ENCODE measurements at regions not wholly inside any gene's neighbourhood (a gene's known extent, or its start where the extent isn't known, plus 50 kb on each side); places are given as distances from the start of the nearest gene placed in this dataset.

DNA sequence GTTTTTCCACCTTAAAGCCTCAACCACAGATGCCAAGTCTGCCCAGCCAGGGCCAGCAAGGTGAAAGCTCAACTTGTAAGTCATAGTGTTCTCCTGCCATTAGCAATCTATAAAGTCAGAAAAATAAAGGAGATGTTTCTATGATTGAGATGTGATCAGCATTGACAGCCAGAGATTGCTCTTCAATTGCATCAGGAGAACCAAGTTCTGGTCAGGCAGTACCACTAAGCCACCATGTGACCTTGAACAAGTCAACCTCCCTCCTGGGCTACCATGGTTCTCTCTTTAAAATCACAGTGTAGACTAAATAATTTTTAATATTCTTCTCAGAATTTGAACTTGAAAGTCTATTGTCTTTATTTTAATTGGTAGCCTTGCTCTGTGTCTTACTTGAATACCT, 220.3 kb upstream of the HES1 start:
- ChIA-PET POLR2A (ENCODE audit: partially characterized antibody) (no interaction called here), CTCF (ENCODE audit: partially characterized antibody) (interaction anchor here (0.6 to 2.0 kb wide), 5 partner anchors 9 to 556 kb away, joined by 3 to 5 read pairs (median 3); no protein-coding TSS in a partner anchor)
- Histone ChIP-seq H3K14ac (ENCODE audit: insufficient read length) (no peak overlapping the region), H2BK15ac (ENCODE audit: low read length) (no peak overlapping the region), H2BK120ac (replicated peaks; ENCODE audit: low read depth, low read length) (no peak overlapping the region), H2BK20ac (ENCODE audit: low read length) (no peak overlapping the region), H3K27ac (ENCODE audit: low read depth, low read length) (no peak overlapping the region), H3K4me1 (replicated peaks in 1 of 4; ENCODE audit: control insufficient read depth in 3 of 4, insufficient read depth in 4 of 4, low read length in 3 of 4) (peaks cover 0 to 8% (median 3%) of the 10 kb centered on the region in 4 experiments; a peak in 4 of 7 replicates), H2BK12ac (ENCODE audit: low read depth, low read length) (no peak overlapping the region), H3K56ac (replicated peaks; ENCODE audit: insufficient read length, low read depth, low read length) (no peak overlapping the region), H3K4me2 (ENCODE audit: insufficient read depth in 1 of 2, low read depth in 2 of 2, low read length in 2 of 2) (no peak overlapping the region), H3K18ac (ENCODE audit: extremely low read depth, low read length) (no peak overlapping the region), H3K79me1 (ENCODE audit: low read depth, low read length) (no peaks in the 10 kb centered on the region), H3K23ac (ENCODE audit: insufficient read length) (no peak overlapping the region), H4K5ac (ENCODE audit: insufficient read length, low read depth, low read length) (no peak overlapping the region), H3K27me3 (replicated peaks in 1 of 4; ENCODE audit: control insufficient read depth in 3 of 4, extremely low read depth in 1 of 4, insufficient read depth in 3 of 4, low read length in 3 of 4) (no peaks in the 10 kb centered on the region), H3K79me2 (ENCODE audit: control insufficient read depth in 1 of 2, insufficient read depth in 2 of 2, low read length in 2 of 2) (no peaks in the 10 kb centered on the region), H3K4me3 (ENCODE audit: extremely low read depth in 1 of 4, insufficient read depth in 2 of 4, low read depth in 3 of 4, low read length in 4 of 4) (no peak overlapping the region), H4K91ac (replicated peaks; ENCODE audit: insufficient read length, low read length) (no peak overlapping the region), H2BK5ac (ENCODE audit: low read depth, low read length) (no peak overlapping the region), H3K36me3 (ENCODE audit: control insufficient read depth in 2 of 4, insufficient read depth in 4 of 4, low read length in 3 of 4) (no peaks in the 10 kb centered on the region), H2AK5ac (ENCODE audit: low read depth, low read length) (no peak overlapping the region), H3K9ac (replicated peaks in 1 of 4; ENCODE audit: extremely low read depth in 1 of 4, low read depth in 3 of 4, low read length in 3 of 4) (no peak overlapping the region), H3K23me2 (ENCODE audit: low read depth, low read length) (no peaks in the 10 kb centered on the region), H2AFZ (ENCODE audit: low read length) (no peak overlapping the region), H3K4ac (replicated peaks; ENCODE audit: insufficient read length, low read depth, low read length) (no peak overlapping the region), H3K9me3 (ENCODE audit: insufficient read depth in 2 of 2, low read depth in 1 of 2, low read length in 1 of 2) (no peaks in the 10 kb centered on the region), H4K20me1 (replicated peaks in 1 of 2; ENCODE audit: control insufficient read depth in 1 of 2, insufficient read depth in 2 of 2, low read length in 2 of 2) (no peaks in the 10 kb centered on the region), H4K8ac (ENCODE audit: extremely low read depth, insufficient read depth, low read length) (no peak overlapping the region)
- no peak for TF ChIP-seq GABPA (IDR thresholded peaks at IDR 0.05; ENCODE audit: borderline replicate concordance, insufficient read depth, low read length)
- FAIRE-seq (no peak), DNase-seq (ENCODE audit: low read depth in 1 of 2, low spot score in 2 of 2) (no peak)

Data from H1 (cell line).